Activated naive CD4-positive, alpha-beta T cell treated with anti-CD3 and anti-CD28 coated beads, Interleukin-2, amount 50 U/mL, for 16 hours (primary cell): ENCODE measurements at regions not wholly inside any gene's neighbourhood (a gene's known extent, or its start where the extent isn't known, plus 50 kb on each side); places are given as distances from the start of the nearest gene placed in this dataset.

Source experiments
- DNase-seq: peaks from one replicate; pipeline ENCODE4 v3.0.0-alpha.2; 2020

- no peak for DNase-seq
These were observed 451.5 kb downstream of the TOX3 start for GRCh38 chr16:52095471-52095870.

GRCh38 chr16:52092126-52092525 is 454.8 kb downstream of the TOX3 start:
- no peak for DNase-seq

GRCh38 chr16:52090080-52090479 is 456.9 kb downstream of the TOX3 start:
- DNase-seq: no peak

DNA sequence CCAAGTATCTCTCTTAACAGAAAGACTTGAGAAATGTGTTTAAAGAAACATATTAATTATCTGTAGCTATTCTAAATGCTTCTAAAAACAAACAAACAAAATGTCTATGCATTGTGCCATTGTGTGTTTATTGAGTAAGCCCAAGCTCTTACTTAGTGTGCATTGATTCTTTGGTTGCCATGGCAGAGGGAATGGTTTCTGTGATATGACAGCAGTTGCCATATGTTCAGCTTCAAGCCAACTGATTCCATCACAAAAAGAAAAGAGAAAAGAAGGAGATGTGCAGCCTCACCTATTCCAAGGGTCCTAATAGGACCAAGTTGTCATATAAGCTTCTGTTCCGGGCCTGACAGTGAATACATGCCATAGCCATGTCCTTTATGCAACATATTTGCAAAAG is 457.5 kb downstream of the TOX3 start:
- DNase-seq: no peak

- no peak for DNase-seq
These were observed 460.0 kb downstream of the TOX3 start for GRCh38 chr16:52086901-52087300.

DNA sequence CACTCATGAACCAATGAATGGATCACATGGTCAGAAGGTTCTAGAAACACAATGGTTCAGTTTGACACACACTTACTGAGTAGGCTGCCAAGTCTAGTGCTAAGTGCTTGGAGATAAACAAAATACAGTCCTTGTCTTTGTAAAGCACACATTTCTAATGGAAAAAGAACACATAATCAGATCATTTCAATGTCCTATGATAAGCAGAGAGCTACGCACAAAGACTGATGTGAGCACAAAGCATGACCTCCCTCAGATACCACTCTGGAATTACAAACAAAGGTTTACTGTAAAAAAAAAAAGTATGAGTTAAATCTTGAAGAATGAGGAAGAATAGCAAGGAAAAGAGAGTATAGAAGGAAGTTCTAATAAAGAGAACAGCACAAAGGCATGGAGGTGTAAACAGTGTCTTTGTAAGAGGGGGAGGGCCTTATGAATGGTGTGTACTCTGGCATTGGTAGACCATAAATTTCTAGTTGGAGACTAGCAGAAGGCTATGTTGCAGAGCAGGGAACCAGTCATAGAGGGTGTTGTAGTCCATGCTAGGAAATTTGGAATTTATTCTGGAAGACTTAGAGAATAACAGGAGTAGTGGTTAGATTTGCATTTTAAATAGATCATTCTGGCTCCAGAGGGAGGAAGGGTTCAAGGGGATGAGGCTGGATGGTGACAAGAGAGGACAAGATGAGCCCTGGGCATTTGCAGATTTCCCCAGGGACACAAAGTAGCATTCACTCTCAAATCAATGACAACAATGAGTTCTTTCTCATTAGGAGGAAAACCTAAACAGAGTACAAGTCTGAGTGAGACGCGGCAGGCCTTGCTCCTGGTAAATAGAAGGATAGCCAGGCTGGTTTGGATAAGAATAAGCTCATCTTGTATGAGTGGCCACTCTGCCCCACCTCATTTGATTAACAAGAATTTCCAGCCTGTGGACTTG is 468.0 kb downstream of the TOX3 start:
- no peak for DNase-seq

DNA sequence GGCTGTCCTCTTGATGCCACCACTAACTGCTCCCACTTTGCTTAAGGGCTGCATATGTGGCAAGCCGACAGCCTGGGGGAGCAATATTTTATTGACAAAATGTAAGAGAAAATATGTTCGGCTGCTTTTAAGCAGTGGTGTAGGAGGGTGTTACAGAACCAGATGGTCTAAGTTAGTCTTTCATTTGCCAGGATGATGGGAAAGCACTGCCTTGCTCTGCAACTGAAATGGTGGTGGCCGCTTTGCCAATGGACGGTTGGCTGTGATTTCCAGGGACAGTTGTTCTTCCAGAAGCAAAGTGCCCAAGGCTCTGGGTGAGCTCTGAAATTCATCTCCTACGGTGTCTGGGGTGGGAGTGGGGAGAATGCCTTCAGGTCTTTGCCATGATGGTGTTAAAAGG is 469.3 kb downstream of the TOX3 start:
- no peak for DNase-seq

- no peak for DNase-seq
These were observed 470.1 kb downstream of the TOX3 start for GRCh38 chr16:52076801-52077201.

- DNase-seq: no peak
These were observed 470.6 kb downstream of the TOX3 start for GRCh38 chr16:52076332-52076731.

DNA sequence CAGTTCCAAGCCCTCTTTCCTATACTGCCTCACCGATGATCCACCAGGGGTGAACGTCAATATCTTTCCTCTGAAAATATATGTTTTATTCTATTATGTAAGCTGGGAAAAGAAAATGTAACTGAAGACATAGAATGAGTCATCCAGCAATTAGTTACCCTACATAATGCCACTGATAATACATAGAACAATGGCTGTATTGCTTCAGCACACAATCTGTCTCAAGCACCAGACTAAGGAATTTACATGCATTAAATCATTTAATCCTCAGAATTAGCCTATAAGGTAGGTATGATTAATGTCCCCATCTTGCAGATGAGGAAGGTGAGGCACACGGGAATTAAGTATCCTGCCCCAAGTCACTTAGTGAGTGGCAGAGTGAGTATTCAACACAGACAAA is 472.8 kb downstream of the TOX3 start:
- no peak for DNase-seq

DNA sequence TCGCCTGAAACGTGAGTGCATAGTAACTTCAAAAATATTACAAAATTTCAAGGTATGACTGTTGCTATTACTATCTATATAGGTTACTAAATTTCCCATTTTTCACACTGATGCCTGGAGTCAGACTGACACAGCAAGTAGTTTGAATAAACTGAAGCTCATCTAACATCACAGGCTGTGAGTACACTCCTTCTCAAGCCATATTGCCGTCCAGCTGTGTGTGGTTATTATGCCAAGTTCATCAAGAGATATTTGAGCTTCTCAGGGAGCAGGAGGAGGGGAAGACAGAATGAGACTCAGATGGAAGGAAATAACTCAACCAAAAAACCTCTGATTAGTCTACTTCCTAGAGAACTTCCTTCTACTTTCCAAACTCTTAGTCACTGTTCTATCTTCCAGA is 473.9 kb downstream of the TOX3 start:
- DNase-seq: no peak

- DNase-seq: no peak
These were observed 475.8 kb downstream of the TOX3 start for GRCh38 chr16:52071101-52071500.

GRCh38 chr16:52070341-52071057 is 476.4 kb downstream of the TOX3 start:
- no peak for DNase-seq

- no peak for DNase-seq
These were observed 477.1 kb downstream of the TOX3 start for GRCh38 chr16:52069866-52070265.

DNA sequence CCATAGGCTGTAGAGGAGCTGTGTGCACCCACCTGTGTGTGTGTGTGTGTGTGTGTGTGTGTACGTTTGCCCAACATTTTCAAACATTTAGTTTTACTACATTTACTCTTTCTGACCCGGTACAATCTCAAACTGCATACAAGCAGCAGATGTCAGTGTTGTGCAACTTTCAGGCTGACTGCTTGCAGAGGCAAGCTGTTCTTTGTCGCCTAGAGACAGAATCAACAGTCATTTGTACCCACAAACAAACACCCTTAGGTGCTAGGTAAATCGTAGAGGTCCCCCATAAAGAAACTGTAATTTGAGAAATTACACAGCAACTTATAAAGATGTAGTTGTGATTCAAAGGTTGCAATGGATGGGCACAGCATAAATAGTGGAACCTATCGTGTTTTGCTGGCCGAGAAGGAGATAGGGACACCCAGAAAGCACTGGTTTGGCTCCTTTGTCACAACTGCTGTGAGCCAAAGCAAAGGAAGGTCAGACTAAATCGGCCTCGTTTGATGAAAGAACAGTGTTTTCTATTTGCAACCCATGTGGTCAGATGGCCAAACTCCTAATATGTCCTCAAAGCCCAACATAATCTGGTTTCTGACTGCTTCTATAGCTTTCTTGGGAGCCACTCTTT is 478.4 kb downstream of the TOX3 start:
- no peak for DNase-seq

- no peak for DNase-seq
These were observed 480.0 kb downstream of the TOX3 start for GRCh38 chr16:52066962-52067361.

- no peak for DNase-seq
These were observed 490.7 kb downstream of the TOX3 start for GRCh38 chr16:52056259-52056658.

DNA sequence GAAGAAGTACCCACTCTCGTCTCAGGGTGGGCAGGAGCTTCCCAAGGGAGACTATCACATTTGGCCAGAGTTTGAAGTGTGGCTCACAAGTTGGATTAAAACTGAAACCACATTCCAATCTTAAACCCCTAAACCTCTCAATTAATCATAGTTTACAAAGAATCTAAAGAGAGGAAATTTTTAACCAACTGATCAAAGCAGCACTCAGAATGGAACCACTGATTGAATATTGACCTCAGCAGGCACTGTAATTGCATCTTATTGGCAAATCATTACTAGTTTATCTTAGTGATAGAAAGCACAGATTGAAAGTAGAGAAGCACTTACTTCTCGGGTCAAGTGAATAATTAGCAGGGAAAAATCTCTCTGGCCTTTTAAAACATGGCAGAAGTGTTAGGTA is 491.6 kb downstream of the TOX3 start:
- no peak for DNase-seq

DNA sequence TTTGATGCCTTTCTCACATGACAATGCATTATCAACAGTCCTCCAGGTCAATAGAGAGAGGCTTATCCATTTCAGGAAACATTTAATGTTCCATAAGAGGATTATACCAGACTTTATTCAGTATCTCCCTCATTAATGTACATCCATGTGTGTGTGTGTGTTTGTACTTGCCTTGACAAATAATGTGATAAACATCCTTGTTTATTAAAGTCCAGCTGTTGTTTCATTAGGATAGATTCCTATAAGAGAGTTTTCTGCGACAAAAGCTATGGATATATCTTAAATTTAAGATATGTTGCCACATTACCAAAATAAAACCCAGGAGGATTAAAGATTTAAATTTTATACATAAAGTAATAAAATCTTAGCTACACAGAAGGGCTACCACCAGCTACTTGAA is 492.6 kb downstream of the TOX3 start:
- DNase-seq: no peak

GRCh38 chr16:52052818-52053217 is 494.1 kb downstream of the TOX3 start:
- DNase-seq: no peak

DNA sequence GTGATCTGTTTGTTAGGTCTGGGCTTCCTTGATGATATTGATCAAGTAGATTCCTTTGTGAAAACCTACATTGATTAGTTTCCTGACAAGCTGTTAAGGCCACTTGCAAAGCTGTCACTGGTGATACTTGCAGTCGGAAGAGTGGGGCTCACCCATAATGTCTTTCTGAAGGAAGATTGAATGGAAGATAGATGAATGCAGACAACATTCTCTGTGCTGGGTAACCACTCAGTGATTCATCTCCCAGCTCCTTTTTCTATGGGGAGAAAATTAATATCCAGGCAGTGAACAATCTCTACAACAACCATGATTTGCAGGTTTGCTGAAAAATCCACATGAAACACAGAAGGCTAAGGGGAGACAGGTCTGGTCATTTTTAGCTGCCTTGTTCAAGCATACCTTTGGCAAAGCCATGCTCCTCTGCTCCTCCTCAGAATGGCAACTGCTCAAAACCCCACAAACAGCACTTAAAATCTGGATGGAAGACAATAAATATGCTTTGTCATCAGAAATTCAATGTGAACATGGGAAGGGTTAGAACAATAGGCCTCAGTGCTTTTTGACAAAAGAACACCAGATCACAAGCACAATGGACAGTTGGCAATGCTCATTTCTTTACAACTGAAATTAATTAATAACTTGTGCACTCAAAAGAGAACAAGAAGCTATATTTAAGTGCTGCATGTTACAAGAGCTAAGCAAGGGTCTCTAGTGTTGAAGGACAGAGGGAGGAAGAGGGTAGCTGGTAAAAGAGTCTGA is 495.4 kb downstream of the TOX3 start:
- DNase-seq: no peak

GRCh38 chr16:52050418-52050817 is 496.5 kb downstream of the TOX3 start:
- no peak for DNase-seq

- no peak for DNase-seq
These were observed 511.5 kb downstream of the TOX3 start for GRCh38 chr16:52035436-52035835.
